DND-41 (cell line): ENCODE measurements at regions not wholly inside any gene's neighbourhood (a gene's known extent, or its start where the extent isn't known, plus 50 kb on each side); places are given as distances from the start of the nearest gene placed in this dataset.

ENCODE experiments used
- ATAC-seq: fragments of 200-7000 bp; cut with Tn5 transposase; 3 replicates; pipeline ENCODE4 v1.9.1; 2021; ENCODE audit warnings: low read depth; ENCODE audit not compliant: insufficient read depth
- DNase-seq: peaks from one replicate; pipeline ENCODE4 v3.0.0-alpha.2; 2020
- H2AFZ ChIP-seq: 2 replicates; pipeline ENCODE4 v1.6.0; 2012; ENCODE audit warnings: low read depth, low read length
- H3K27ac ChIP-seq: 2 replicates; pipeline ENCODE4 v1.5.1; 2012; ENCODE audit warnings: low read length, inconsistent platforms
- H3K27me3 ChIP-seq: fragments of 200-600 bp; sonication (generic); 2 replicates; pipeline ENCODE4 v1.6.0; 2012; ENCODE audit warnings: low read length, mild to moderate bottlenecking, inconsistent platforms; ENCODE audit not compliant: insufficient read depth, poor library complexity
- H3K36me3 ChIP-seq: 2 replicates; pipeline ENCODE4 v1.5.1; 2012; ENCODE audit warnings: low read length, inconsistent platforms; ENCODE audit not compliant: insufficient read depth
- H3K4me1 ChIP-seq: 2 replicates; pipeline ENCODE4 v1.5.1; 2012; ENCODE audit warnings: mild to moderate bottlenecking, low read length; ENCODE audit not compliant: insufficient read depth
- H3K4me2 ChIP-seq: 2 replicates; pipeline ENCODE4 v1.6.0; 2012; ENCODE audit warnings: mild to moderate bottlenecking, moderate library complexity, low read length, inconsistent platforms; ENCODE audit not compliant: insufficient read depth
- H3K4me3 ChIP-seq, 2 experiments: fragments of 200-600 bp in 1 of 2; shearing (Covaris generic) in 1 of 2; 2 replicates each; pipeline ENCODE4 v1.5.1; 2012 to 2016; ENCODE audit warnings: inconsistent platforms in 2 of 2, low read length in 2 of 2, mild to moderate bottlenecking in 2 of 2, low read depth in 1 of 2, moderate library complexity in 1 of 2
- H3K79me2 ChIP-seq: 2 replicates; pipeline ENCODE4 v1.6.0; 2012; ENCODE audit warnings: low read length, inconsistent platforms; ENCODE audit not compliant: insufficient read depth
- H3K9ac ChIP-seq: 2 replicates; pipeline ENCODE4 v1.6.0; 2012; ENCODE audit warnings: low read depth, mild to moderate bottlenecking, inconsistent platforms, low read length, moderate library complexity
- H3K9me3 ChIP-seq: 2 replicates; pipeline ENCODE4 v1.5.1; 2012; ENCODE audit warnings: low read length, moderate library complexity, mild to moderate bottlenecking, inconsistent platforms; ENCODE audit not compliant: insufficient read depth, severe bottlenecking
- H4K20me1 ChIP-seq: 2 replicates; pipeline ENCODE4 v1.6.0; 2012; ENCODE audit warnings: low read length; ENCODE audit not compliant: insufficient read depth
- CTCF ChIP-seq: IDR thresholded peaks from 2 replicates; pipeline ENCODE4 v1.5.1; 2012; ENCODE audit warnings: borderline replicate concordance, low read length, moderate library complexity, mild to moderate bottlenecking; ENCODE audit not compliant: poor library complexity, severe bottlenecking; ENCODE audit errors: extremely low read depth
- EZH2 ChIP-seq: IDR thresholded peaks from 3 replicates; pipeline ENCODE4 v1.6.1; 2012; ENCODE audit warnings: borderline replicate concordance, low read depth, mild to moderate bottlenecking, moderate library complexity, low read length, inconsistent platforms; ENCODE audit not compliant: severe bottlenecking

GRCh38 chr4:166502660-166503059, 629.6 kb downstream of the TLL1 start:
- no peak for TF ChIP-seq EZH2
- TF ChIP-seq CTCF, result no peak
- no peaks in the 10 kb centered on the region for H3K9me3 ChIP-seq
- no peaks in the 10 kb centered on the region for H4K20me1 ChIP-seq
- ATAC-seq, result no peak
- H3K36me3 ChIP-seq, result no peaks in the 10 kb centered on the region
- no peak overlapping the region for H3K4me3 ChIP-seq
- no peaks in the 10 kb centered on the region for H3K4me1 ChIP-seq
- H3K4me2 ChIP-seq, result no peak overlapping the region
- no peak overlapping the region for H3K9ac ChIP-seq
- no peak for DNase-seq
- no peak overlapping the region for H3K27ac ChIP-seq
- no peaks in the 10 kb centered on the region for H3K79me2 ChIP-seq
- H2AFZ ChIP-seq, result no peak overlapping the region
- H3K27me3 ChIP-seq, result no peaks in the 10 kb centered on the region

GRCh38 chr4:166506051-166506450, 633.0 kb downstream of the TLL1 start:
- H3K9ac ChIP-seq, result no peak overlapping the region
- no peak for ATAC-seq

GRCh38 chr4:166512267-166512666, 639.2 kb downstream of the TLL1 start:
- ATAC-seq (no peak), DNase-seq (no peak)
- H3K4me2 ChIP-seq, result no peak overlapping the region
- H2AFZ ChIP-seq, result no peak overlapping the region
- no peaks in the 10 kb centered on the region for H3K4me1 ChIP-seq
- H3K9me3 ChIP-seq, result no peaks in the 10 kb centered on the region
- no peak overlapping the region for H3K27ac ChIP-seq
- no peak overlapping the region for H3K4me3 ChIP-seq
- no peaks in the 10 kb centered on the region for H3K27me3 ChIP-seq
- H4K20me1 ChIP-seq, result no peaks in the 10 kb centered on the region
- H3K36me3 ChIP-seq, result no peaks in the 10 kb centered on the region
- H3K79me2 ChIP-seq, result no peaks in the 10 kb centered on the region
- TF ChIP-seq EZH2 (no peak), CTCF (no peak)
- H3K9ac ChIP-seq, result no peak overlapping the region

More at GRCh38 chr4:166506051-166506450, 633.0 kb downstream of the TLL1 start:
- no peak for DNase-seq
- Histone ChIP-seq H3K79me2 (no peaks in the 10 kb centered on the region), H4K20me1 (no peaks in the 10 kb centered on the region), H3K9me3 (no peaks in the 10 kb centered on the region), H3K4me1 (no peaks in the 10 kb centered on the region), H3K27ac (no peak overlapping the region), H3K27me3 (no peaks in the 10 kb centered on the region), H3K4me2 (no peak overlapping the region), H3K4me3 (no peak overlapping the region), H3K36me3 (no peaks in the 10 kb centered on the region), H2AFZ (no peak overlapping the region)
- TF ChIP-seq EZH2 (no peak), CTCF (no peak)

- Histone ChIP-seq H3K36me3 (no peaks in the 10 kb centered on the region), H3K9ac (no peak overlapping the region), H2AFZ (no peak overlapping the region), H3K4me3 (no peak overlapping the region), H4K20me1 (no peaks in the 10 kb centered on the region), H3K27ac (no peak overlapping the region), H3K4me2 (no peak overlapping the region), H3K4me1 (no peaks in the 10 kb centered on the region), H3K79me2 (no peaks in the 10 kb centered on the region), H3K9me3 (no peaks in the 10 kb centered on the region), H3K27me3 (no peaks in the 10 kb centered on the region)
- DNase-seq, result no peak
- ATAC-seq, result no peak
- no peak for TF ChIP-seq EZH2
Measured at GRCh38 chr4:166518315-166518714, 645.3 kb downstream of the TLL1 start.
